OCI-LY3 (cell line): ENCODE measurements at regions not wholly inside any gene's neighbourhood (a gene's known extent, or its start where the extent isn't known, plus 50 kb on each side); places are given as distances from the start of the nearest gene placed in this dataset.

ENCODE experiments used
- EZH2phosphoT487 ChIP-seq: fragments of 200-600 bp; shearing (Covaris generic); IDR thresholded peaks from 2 replicates; pipeline ENCODE4 v1.6.1; 2018; ENCODE audit warnings: antibody characterized with exemption, mixed run types, low read depth
- TF ChIP-seq, protein P1 (sequence below): fragments of 200-600, 300-600 bp; sonication (generic); IDR thresholded peaks from 2 replicates; pipeline ENCODE4 v1.5.1; 2014; ENCODE audit warnings: antibody characterized with exemption, low read length, low read depth

DNA sequence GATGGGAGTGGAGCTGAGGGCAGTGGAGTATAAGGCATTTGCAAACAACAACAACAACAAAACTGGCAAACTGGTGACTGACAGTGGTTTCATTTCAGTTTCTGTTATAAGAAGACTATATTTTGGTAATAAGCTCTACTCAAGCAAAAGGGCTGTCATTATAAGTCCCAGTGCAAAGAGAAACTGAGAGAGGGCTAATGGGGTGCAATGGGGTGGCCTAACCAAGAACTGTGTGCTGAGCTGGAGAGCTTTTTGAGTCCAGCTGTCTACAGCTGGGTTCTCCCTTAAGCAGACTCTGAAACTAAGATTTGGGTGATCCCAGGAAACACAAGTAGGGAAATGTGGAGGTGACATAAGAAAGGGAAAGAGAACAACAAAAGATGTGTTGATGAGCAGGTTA is 439.3 kb downstream of the ADRA2A start:
- TF ChIP-seq, protein P1, sequence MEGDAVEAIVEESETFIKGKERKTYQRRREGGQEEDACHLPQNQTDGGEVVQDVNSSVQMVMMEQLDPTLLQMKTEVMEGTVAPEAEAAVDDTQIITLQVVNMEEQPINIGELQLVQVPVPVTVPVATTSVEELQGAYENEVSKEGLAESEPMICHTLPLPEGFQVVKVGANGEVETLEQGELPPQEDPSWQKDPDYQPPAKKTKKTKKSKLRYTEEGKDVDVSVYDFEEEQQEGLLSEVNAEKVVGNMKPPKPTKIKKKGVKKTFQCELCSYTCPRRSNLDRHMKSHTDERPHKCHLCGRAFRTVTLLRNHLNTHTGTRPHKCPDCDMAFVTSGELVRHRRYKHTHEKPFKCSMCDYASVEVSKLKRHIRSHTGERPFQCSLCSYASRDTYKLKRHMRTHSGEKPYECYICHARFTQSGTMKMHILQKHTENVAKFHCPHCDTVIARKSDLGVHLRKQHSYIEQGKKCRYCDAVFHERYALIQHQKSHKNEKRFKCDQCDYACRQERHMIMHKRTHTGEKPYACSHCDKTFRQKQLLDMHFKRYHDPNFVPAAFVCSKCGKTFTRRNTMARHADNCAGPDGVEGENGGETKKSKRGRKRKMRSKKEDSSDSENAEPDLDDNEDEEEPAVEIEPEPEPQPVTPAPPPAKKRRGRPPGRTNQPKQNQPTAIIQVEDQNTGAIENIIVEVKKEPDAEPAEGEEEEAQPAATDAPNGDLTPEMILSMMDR, result no peak
- no peak for TF ChIP-seq EZH2phosphoT487
